Renal cortical epithelial cell (primary cell): ENCODE measurements at regions not wholly inside any gene's neighbourhood (a gene's known extent, or its start where the extent isn't known, plus 50 kb on each side); places are given as distances from the start of the nearest gene placed in this dataset.
A peak's percentile ranks its signal among the peaks of the same experiment; 100 is the strongest.

ENCODE experiments used
- DNase-seq: peaks from one replicate; pipeline ENCODE4 v3.0.0-alpha.2; 2011; ENCODE audit warnings: low read depth

DNA sequence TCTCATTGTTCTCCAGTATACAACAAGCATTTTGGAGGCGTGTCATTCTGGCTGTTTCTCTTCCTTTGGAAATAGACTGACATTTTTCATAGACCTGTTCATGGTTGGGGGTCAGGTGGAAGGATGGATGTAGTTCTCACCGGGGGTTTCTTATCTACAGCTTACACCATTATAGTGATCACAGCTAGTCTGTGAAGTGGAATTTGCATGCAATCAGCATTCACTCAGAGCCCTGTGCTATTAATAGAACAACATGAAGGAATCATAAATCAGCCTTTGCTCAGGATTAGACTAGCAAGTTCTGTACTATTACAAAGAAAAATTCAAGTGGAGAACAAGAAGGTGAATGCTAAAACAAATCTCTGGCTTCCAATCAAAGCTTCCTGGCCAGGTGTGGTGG is 132.6 kb upstream of the PUDP start:
- DNase-seq = no peak

DNA sequence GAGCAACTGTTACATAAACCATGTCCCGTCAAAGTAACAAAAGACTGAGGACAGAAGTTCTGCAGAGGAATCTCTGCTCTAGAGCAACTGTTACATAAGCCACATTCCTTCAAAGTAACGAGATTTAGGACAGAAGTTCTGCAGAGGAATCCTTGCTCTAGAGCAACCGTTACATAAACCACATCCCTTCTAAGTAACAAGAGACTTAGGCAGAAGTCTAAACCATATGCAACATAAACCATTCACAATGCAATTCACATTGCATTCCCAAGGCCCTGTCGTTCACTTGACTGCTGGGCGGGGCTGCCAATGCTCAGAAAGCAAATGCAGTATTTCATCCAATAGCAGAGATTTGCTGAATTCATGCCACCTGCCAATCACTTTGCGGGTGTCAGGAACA is 124.4 kb upstream of the PUDP start:
- DNase-seq = no peak

DNA sequence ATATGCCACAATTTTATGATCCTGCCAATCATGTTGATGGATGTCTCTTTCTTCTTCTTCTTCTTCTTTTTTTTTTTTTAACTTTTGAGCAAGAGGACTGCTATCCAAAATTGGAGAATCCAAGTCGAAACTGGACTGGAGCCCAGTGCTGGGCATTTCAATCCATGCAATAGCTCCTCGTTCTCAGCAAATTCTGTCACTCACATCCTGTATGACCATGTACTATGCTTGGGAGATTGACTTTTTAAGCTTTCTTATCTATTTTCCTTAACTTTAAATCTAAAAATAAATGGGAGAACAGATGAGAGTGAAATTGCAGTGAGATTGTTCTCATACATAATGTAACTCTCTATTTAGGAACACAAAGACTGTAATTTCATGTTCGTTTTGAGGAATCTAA is 123.0 kb upstream of the PUDP start:
- DNase-seq = no peak

DNA sequence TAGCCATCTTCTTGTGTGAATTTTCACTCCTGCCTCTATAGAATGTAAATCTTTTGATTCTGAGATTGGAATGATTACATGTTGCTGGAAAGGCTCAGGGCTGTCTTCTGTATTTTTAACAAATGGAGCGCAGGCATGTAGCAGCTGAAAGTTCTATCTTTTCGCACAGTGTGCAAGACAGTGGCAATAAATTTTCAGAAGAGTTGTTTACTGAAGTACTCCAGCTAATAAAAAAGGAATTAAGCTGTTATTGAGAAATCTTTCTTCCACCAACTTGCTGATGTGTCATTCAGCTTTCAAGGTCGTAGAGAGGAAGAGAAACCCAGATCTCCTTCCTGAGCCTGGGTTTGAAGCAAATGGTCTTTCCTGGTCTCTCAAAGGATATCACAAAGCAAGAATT is 122.0 kb upstream of the PUDP start:
- DNase-seq = peak; percentile 40

DNA sequence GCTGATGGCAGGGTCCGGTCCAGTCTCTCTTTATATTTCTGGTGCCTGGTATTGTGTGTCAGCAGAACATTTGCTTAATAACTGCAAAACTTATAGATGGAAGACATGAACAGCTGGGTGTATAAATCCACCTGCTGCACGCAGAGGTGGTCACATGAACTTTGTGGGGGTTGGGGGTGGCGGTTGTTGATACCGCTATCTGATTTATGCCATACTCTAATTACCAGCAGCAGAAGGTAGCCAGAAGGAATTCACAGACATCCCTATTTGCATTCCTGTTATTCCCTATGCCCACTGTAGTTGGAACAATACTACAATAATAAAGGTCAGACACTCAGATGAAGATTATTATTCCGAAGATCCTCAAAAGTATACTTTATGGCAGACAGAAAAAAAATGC is 121.6 kb upstream of the PUDP start:
- no peak for DNase-seq

DNA sequence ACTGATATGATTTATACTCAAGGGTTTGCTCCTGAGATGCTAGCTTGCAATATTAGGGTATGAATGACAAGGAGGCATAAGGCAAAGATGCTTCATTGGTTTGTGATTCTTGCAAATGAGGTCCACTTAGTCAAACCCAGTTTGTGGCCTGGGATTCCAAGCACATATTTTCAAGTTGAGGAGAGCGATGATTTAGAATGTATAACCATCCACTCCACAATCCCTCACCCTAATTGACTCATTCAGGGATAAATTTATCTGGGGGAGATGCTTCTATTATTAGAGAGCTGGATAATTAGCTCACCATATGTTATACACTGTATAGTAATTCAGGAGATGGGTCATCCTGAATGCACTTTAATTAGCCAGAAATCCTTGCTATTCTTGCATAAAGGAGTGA is 118.3 kb upstream of the PUDP start:
- no peak for DNase-seq

DNA sequence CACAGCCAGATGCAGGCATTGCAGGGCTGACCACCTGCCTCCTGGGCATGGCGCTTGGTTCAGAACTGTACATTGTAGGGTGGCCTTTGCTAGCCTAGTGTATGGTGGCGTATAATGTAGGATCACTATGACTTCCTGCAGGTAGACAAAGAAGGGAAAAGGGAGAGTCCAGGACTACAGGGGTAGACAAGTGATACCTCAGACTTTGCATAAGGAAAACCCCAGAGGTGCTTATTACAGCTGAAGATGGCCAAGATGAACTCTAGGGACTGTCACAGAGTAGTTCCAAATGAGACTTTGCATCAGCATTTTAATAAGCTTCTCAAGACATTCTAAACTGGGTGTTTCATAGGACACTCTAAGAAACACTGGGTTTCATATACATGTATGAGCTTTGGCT is 116.4 kb upstream of the PUDP start:
- DNase-seq = no peak

DNA sequence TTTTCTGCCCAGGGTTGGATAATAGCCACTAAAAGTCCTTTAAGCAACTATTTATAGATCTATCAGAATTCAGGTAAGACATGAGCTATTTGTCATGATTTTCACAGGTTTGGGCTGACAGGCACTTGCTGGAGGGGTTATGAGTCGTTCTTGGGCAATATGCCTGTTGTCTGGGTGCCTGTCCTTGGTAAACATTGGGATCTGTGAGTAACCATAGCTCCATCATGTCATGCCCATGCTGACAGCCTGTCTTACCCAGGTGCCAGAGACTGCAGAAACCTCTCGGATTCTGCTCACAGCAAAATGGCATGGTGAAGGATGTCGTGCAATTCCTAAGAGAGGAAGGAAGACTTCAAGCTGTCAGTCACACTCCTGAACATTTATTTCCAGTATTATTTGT is 116.0 kb upstream of the PUDP start:
- peak; percentile 76 for DNase-seq

DNA sequence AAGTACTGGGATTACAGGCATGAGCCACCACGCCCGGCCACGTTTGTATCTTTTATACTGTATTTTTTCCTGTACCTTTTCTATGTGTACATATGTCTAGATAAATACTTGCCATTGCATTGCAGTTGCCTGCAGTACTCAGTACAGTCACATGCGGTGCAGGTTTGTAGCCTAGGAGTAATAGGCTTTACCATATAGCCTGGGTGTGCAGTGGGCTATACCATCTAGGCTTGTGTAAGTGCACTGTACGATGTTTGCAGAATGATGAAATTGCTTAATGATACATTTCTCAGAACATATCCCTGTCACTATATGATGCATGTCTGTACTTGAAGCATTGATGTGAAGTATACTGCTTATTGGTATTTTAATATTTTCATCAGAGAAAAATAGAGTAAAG is 115.4 kb upstream of the PUDP start:
- no peak for DNase-seq

DNA sequence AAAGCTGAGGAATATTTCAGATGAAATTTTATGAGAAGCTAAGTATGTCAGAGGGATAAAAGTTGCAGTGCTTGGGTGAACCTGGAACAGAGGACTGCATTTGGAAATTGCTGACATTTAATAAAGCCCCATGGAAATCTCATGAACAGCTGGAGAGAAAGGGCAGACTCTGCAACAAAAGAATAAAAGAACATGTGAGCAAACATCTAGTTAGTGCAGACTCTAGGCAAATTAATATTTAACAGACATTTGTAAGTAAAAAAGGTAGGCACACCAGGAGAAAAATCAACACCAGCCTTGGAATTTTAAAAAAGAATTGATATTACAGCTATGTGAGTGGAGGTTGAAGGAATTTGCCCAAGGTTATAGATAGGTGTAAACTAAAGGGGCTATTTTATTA is 114.6 kb upstream of the PUDP start:
- DNase-seq = peak; percentile 27

DNA sequence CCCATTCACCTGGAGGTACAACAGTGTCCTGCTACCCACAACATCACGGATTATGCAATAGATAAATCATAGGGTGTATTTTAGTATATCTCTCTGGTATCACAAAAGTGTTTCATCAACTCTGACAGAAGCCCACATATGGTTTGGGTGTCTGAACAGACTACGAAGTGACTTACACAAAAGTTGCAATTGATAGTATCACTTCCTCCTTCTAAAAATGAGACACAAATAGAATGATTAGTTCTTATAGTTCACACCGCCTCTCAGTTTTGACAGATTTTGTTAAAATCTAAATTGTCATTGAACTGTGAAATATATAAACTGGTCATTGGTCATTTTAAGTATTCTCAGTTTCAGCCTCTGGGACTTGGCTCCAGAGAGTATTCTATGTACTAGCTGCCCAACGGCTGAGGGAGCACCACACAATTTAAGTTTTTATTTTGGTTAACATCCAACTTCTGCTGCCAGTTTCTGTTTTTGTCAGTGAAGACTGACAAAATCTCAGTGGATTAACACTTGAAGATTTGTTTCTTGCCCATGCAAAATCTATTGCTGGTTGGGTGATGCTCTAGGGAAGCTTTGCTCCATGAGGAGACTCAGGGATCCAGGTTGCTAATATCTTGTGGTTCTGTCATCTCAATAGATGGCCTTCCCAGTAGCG is 113.8 kb upstream of the PUDP start:
- no peak for DNase-seq

DNA sequence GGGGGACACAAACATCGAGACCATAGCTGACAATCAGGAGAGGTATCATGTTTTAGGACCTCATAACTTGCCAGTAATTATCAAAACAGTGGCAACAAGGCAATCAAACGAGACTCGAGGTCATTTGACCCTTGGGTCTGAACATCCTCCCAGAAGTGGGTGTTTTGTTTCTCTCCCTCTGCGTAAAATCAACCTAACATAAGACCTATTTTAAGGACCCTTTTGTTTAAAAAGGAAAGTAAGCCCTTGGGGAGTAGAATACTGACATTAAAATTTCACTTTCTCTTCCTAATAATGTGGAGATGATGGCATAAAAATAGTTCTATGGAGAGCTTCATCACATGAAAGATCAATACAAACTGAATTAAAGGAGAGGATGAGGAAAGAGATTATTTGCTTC is 106.2 kb upstream of the PUDP start:
- no peak for DNase-seq

DNA sequence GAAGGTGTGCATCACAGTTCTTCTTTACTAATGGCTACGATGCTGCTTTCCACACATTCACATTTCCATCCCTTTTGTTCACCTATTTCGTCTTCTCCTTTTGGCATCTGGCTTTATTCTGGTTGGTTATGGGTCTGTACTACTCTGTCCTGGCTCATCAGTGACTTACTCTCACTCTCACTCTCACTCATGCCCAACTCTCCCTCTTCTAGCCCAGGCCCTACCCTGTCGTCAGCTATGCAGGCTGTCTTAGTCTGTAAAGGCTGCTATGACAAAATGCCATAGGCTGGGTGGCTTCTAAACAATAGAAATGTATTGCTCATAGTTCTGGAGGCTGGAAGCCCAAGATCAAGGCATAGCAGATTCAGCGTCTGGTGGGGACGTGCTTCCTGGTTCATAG is 105.6 kb upstream of the PUDP start:
- DNase-seq = no peak

DNA sequence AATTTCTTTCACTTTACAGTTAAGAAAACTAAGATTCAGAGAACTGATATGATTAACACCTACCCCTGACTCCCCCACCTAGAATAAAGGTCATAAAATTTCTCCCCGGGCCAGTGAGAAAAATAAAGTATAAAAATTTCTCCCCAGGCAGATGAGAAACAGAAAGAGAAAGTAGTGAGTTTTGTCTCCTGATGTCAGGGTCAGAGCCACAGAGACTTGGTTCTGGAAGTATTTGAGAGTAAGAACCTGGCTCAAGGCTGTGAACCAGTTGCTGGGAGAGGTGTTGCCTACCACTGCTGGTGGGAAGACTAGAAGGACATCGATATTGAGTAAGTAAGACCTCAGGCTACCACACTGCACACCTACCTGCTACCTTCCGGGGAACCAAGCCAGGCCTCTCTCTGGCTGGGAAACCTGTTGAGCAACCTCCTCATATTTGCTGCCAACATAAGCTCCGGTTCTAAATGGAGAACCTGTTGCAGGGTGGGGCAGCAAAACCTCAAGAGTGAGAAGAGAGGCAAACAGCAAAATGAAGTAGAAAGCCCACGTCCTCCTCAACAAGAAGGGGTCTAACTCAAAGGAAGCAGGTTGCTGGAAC is 104.2 kb upstream of the PUDP start:
- peak; percentile 33 for DNase-seq

DNA sequence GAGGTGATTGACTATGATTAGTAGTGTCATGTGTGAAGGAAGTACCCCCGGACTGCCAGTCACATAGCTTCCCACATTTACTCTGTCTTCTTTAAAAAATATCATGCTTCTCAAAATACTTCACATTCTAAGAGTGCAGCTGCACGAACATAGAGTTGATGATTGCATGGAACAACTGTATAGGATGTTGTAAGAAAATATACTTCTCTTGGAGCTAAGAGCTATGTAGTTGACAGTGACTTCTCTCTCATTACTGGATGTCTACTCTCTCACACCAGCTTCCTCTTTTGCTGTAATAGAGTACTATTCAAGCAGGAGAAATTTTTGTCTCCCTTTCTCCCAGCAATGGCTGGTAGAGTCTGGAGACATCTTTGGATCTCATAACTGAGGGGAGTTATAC is 99.4 kb upstream of the PUDP start:
- DNase-seq = no peak

DNA sequence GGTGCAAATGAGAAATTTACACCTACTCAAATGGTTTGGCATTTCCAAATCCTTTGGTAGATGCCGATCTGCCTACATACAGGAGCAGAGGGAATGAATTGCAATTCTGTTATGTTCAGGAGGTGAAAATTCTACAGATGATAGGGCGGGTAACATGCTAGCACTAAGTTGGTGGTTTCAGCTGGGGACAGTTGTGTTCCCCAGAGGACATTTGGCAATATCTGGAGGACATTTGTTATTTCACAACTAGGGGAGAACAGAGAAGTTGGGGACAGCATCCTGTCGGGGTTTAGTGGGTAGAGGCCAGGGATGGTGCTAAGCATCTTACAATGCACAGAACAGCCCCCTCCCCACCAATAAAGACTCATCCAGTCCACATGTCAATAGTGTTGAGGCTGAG is 96.5 kb upstream of the PUDP start:
- no peak for DNase-seq

DNA sequence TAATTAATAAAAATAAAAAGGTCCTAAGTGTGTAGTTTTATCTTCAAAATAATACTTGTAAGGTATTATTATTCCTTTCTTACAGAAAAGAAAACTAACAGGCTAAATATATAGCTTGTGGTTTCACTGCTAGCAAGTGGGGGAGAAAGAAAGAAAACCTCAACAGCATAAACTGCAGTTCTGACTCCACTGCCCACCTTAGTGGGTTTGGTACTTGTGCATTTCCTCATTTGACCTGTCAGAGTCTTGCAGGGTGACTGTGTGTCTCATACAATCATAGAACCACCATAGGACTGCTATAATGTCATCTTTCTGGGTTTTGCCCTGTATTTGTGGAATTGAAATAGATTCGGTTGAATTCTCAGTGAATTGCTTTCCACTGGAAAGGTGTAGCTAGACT is 94.7 kb upstream of the PUDP start:
- DNase-seq = no peak

DNA sequence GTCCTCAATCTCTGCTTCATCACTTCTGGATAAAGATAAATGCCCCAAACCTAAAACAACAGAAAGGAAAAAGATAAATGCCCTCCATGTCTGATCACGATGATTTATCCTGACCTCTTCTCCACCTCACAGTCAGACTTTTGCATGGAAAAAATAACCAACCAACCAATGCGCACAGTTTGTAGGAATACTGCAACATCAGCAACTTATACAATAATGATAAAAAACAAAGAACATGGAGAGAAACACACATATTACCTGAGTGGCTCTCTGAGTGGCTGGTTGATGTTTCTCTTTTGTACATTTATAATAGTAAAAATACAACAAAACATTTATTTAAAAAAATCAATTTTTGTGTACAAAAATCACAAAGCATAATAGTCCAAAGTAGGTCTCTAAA is 93.0 kb upstream of the PUDP start:
- no peak for DNase-seq

DNA sequence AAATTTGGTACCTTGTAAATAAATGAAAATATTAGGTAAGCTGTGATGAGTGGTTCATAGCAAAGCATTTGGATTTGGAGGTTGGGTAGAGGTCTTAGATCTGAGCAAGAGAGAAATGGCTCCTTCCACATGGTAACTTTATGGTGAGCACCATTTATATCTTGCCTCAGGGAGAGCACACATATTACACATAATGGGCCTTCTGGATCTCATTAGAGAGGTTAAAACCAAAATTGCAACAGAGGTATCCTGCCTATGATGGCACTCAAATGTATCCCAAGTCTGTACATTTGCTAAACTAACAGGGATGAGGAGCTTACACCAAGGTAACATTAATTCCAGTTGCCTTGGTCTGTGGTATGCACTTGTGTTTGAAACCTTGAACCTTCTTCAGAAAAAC is 87.1 kb upstream of the PUDP start:
- no peak for DNase-seq

DNA sequence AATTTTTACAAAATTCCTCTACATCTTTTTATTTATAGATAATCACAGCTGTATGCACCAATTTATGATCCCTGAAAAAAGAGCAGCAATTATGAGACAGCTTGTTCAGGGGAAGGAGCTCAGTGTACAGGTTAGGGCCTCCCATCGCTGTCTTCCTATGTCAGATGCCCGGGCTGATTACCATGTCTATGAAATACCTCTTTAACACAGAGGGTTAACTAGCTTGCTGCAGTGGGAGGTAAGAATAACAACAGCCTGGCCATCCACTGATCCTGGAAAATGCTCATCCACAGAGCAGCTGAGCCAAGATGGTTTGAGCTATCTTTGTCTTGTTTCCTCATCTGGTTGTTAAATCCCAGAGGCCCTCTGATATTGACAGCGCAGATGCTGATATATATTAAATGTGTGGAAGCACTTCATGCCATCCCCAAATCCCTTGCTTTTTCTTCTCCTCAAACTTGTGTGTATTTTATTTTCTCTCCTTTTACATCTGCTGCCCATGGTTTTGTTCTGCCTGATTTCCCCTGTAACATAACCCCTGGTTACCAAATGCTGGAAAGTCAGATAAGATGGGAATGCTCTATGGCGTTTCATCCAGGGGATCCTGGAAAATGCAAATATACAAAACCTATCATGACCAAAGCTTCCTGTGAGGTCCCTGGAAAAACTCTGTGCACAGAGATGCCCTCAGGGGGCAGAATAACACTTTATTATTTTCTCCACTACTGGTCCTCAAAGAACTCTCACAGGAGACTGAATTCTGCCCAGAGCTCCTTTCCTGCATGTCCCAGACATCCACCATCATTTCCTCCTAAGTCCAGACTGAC is 85.8 kb upstream of the PUDP start:
- no peak for DNase-seq

DNA sequence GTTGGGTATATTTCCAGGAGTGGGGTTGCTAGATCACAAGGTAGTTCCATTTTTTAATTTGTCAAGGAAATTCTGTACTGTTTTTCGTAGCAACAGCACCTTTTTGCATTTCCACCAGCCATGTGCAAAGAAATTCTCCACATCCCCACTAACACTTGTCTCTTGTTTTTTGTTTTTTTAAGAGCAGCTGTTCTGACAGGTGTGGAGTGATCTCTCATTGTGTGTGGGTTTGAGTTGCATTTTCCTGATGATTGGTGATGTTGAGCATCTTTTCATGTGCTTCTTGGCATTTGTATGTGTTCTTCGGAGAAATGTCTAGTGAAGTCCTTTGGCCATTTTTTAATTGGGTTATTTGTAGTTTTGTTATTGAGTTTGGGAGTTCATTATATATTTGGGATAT is 80.3 kb upstream of the PUDP start:
- no peak for DNase-seq

DNA sequence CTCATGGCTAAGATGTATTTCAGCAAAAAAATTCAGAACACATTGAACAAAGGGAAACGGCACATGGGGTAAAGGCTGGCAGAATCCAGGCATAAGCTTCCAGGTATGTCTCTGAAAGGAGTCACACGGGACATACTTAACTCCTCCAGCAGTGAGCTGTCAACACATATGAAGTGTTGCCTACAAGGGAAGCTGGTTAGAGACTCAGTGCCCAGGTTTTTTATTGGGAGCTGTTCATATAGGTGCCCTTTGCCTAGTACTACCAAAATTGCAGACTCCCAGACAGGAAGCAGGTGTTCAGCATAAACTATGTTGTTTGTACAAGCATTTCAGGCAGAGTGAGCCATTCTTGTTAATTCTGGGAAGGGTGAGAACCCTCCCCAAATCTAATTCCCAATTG is 77.4 kb upstream of the PUDP start:
- no peak for DNase-seq

DNA sequence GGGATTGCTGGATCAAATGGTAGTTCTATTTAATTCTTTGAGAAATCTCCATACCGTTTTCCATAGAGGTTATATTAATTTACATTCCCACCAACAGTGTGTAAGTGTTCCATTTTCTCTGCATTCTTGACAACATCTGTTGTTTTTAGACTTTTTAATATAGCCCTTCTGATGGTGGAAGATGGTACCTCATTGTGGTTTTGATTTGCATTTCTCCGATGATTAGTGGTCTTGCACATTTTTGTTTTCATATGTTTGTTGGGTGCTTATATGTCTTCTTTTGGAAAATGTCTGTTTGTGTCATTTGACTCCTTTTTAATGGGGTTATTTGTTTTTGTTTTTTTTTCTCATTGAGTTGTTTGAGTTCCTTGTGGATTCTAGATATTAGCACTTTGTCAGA is 75.3 kb upstream of the PUDP start:
- DNase-seq = no peak
